NB4 (cell line): ENCODE measurements at regions not wholly inside any gene's neighbourhood (a gene's known extent, or its start where the extent isn't known, plus 50 kb on each side); places are given as distances from the start of the nearest gene placed in this dataset.

Experiments
- POLR2A ChIP-seq: IDR thresholded peaks from 2 replicates; pipeline ENCODE4 v1.6.1; 2011; ENCODE audit warnings: mild to moderate bottlenecking; ENCODE audit not compliant: insufficient read length; ENCODE audit errors: extremely low read depth
- TF ChIP-seq, protein P1 (sequence below): IDR thresholded peaks from one replicate; pipeline ENCODE4 v1.5.1; 2012; ENCODE audit warnings: low read depth, low read length
- TF ChIP-seq, protein P2 (sequence below): IDR thresholded peaks from 2 replicates; pipeline ENCODE4 v1.6.1; 2011; ENCODE audit warnings: low read depth, low read length

DNA sequence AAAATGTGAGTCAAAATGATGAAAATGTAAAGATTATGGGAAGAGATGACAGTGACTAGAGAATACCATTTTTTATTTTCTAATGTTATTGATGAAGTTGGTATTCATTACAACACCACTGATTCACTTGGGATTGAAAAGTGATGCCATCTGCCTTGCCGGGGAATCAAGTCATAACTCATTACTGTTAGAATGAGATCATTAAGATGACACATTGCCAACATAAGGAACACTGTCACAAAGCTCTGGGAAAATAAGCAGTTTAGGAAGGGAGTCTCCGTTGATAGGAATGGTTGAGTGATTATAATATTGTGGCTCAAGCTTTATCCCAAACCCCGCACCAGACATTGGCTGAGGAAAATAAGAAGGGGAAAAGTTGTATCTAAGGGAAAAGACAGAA lies 121.5 kb upstream of the PLPP4 start:
- TF ChIP-seq POLR2A = no peak
- TF ChIP-seq, protein P1, sequence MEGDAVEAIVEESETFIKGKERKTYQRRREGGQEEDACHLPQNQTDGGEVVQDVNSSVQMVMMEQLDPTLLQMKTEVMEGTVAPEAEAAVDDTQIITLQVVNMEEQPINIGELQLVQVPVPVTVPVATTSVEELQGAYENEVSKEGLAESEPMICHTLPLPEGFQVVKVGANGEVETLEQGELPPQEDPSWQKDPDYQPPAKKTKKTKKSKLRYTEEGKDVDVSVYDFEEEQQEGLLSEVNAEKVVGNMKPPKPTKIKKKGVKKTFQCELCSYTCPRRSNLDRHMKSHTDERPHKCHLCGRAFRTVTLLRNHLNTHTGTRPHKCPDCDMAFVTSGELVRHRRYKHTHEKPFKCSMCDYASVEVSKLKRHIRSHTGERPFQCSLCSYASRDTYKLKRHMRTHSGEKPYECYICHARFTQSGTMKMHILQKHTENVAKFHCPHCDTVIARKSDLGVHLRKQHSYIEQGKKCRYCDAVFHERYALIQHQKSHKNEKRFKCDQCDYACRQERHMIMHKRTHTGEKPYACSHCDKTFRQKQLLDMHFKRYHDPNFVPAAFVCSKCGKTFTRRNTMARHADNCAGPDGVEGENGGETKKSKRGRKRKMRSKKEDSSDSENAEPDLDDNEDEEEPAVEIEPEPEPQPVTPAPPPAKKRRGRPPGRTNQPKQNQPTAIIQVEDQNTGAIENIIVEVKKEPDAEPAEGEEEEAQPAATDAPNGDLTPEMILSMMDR = no peak
- TF ChIP-seq, protein P2, sequence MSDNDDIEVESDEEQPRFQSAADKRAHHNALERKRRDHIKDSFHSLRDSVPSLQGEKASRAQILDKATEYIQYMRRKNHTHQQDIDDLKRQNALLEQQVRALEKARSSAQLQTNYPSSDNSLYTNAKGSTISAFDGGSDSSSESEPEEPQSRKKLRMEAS = no peak
